ENCODE measurements at regions not wholly inside any gene's neighbourhood (a gene's known extent, or its start where the extent isn't known, plus 50 kb on each side); places are given as distances from the start of the nearest gene placed in this dataset.

DNA sequence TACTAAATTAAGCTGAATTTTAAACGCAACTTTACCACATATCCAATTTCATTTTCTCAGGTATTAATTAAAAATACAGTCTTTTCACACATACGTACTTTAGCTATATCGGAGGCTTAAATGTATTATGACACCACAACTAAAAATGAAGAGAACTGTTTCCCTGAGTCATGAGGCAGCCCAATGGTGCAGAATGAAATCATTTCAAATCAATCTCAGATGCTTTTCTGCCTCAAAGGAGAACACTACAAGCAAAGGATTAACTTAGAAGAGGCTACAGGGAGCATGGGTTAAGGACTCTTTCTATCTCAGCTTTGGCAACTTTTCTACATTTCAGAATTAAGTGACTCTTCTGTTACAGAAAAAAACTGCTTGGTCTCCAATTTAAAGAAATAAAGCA, 516.3 kb upstream of the HTR2A start:
- TF ChIP-seq, protein P1, sequence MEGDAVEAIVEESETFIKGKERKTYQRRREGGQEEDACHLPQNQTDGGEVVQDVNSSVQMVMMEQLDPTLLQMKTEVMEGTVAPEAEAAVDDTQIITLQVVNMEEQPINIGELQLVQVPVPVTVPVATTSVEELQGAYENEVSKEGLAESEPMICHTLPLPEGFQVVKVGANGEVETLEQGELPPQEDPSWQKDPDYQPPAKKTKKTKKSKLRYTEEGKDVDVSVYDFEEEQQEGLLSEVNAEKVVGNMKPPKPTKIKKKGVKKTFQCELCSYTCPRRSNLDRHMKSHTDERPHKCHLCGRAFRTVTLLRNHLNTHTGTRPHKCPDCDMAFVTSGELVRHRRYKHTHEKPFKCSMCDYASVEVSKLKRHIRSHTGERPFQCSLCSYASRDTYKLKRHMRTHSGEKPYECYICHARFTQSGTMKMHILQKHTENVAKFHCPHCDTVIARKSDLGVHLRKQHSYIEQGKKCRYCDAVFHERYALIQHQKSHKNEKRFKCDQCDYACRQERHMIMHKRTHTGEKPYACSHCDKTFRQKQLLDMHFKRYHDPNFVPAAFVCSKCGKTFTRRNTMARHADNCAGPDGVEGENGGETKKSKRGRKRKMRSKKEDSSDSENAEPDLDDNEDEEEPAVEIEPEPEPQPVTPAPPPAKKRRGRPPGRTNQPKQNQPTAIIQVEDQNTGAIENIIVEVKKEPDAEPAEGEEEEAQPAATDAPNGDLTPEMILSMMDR (IDR thresholded peaks at IDR 0.05), result no peak
- TF ChIP-seq POLR2A (IDR thresholded peaks at IDR 0.05), result no peak
